Upper lobe of left lung (tissue), 4 donors: ENCODE measurements at regions not wholly inside any gene's neighbourhood (a gene's known extent, or its start where the extent isn't known, plus 50 kb on each side); places are given as distances from the start of the nearest gene placed in this dataset.

Experiments used
- CTCF ChIP-seq, 6 experiments: fragments of 450-650 bp in 4 of 6; fragments of 200-600 bp in 2 of 6; sonication (generic) in 2 of 6; IDR thresholded peaks; one replicate each; pipeline ENCODE4 v1.5.1; 2016 to 2019; ENCODE audit warnings: antibody characterized with exemption in 6 of 6
- POLR2A ChIP-seq, 4 donors: fragments of 450-650 bp; IDR thresholded peaks; one replicate each; pipeline ENCODE4 v1.5.1; 2016 to 2017; ENCODE audit warnings: antibody characterized with exemption in 4 of 4, mild to moderate bottlenecking in 2 of 4
- POLR2AphosphoS5 ChIP-seq, 2 donors: sonication (generic); formaldehyde crosslinking; IDR thresholded peaks; one replicate each; pipeline ENCODE4 v1.5.1; 2017; ENCODE audit warnings: antibody characterized with exemption in 2 of 2

GRCh38 chr12:125377093-125377492 is 311.9 kb downstream of the AACS start:
- no peak for TF ChIP-seq POLR2A (IDR thresholded peaks at IDR 0.05)
- TF ChIP-seq CTCF (IDR thresholded peaks at IDR 0.05), result no peak
- no peak for TF ChIP-seq POLR2AphosphoS5 (IDR thresholded peaks at IDR 0.05)
